PFSK-1 (cell line): ENCODE measurements at regions not wholly inside any gene's neighbourhood (a gene's known extent, or its start where the extent isn't known, plus 50 kb on each side); places are given as distances from the start of the nearest gene placed in this dataset.

Source experiments
- POLR2AphosphoS5 ChIP-seq: IDR thresholded peaks from 2 replicates; pipeline ENCODE4 v1.6.1; 2012; ENCODE audit warnings: low read depth, mild to moderate bottlenecking, control low read depth, low read length, moderate library complexity
- REST ChIP-seq, 2 experiments: IDR thresholded peaks; 2 replicates each; pipeline versions ENCODE4 v1.6.1 to v1.8.0; 2011 to 2012; ENCODE audit warnings: low read depth in 2 of 2, low read length in 2 of 2, control low read depth in 1 of 2, inconsistent platforms in 1 of 2, mild to moderate bottlenecking in 1 of 2, moderate library complexity in 1 of 2; ENCODE audit not compliant: insufficient read depth in 1 of 2
- SIN3A ChIP-seq: IDR thresholded peaks from 2 replicates; pipeline ENCODE4 v1.6.1; 2012; ENCODE audit warnings: mild to moderate bottlenecking, low read length, moderate library complexity, borderline replicate concordance; ENCODE audit not compliant: insufficient read depth

GRCh38 chr2:234163510-234164045, 113.1 kb downstream of the SPP2 start:
- TF ChIP-seq REST (IDR thresholded peaks at IDR 0.05; ENCODE audit: insufficient read depth in 1 of 2, low read depth in 2 of 2, low read length in 2 of 2) (no peak), POLR2AphosphoS5 (no peak), SIN3A (no peak)
